AG09309 (cell line): ENCODE measurements at regions not wholly inside any gene's neighbourhood (a gene's known extent, or its start where the extent isn't known, plus 50 kb on each side); places are given as distances from the start of the nearest gene placed in this dataset.
"Not testable (repeated sequence)": the region's sequence is repeated elsewhere in the genome, so short reads cannot be mapped to it uniquely, and the experiment has no call there.

Source experiments
- DNase-seq: peaks from one replicate; pipeline ENCODE4 v3.0.0-alpha.2; 2010; ENCODE audit warnings: low read depth
- H3K4me3 ChIP-seq: 2 replicates; pipeline ENCODE4 v1.5.1; 2011; ENCODE audit warnings: mild to moderate bottlenecking, low read depth, low read length, moderate library complexity; ENCODE audit not compliant: control insufficient read depth
- CTCF ChIP-seq: IDR thresholded peaks from 2 replicates; pipeline ENCODE4 v1.5.1; 2011; ENCODE audit warnings: mild to moderate bottlenecking, low read depth, low read length, inconsistent platforms; ENCODE audit not compliant: insufficient read depth, control insufficient read depth; ENCODE audit errors: missing control alignments

- DNase-seq = no peak
- no peak overlapping the region for H3K4me3 ChIP-seq
- no peak for TF ChIP-seq CTCF
Measured at GRCh38 chr1:232316864-232317263, 313.1 kb downstream of the SIPA1L2 start.

GRCh38 chr1:232313876-232314275 is 316.1 kb downstream of the SIPA1L2 start:
- DNase-seq, H3K4me3 ChIP-seq: not testable (repeated sequence)

- TF ChIP-seq CTCF = no peak
- DNase-seq = no peak
- no peak overlapping the region for H3K4me3 ChIP-seq
Measured at GRCh38 chr1:232310541-232310940, 319.4 kb downstream of the SIPA1L2 start.

- DNase-seq = no peak
- no peak overlapping the region for H3K4me3 ChIP-seq
- TF ChIP-seq CTCF = no peak
Measured at GRCh38 chr1:232308616-232309015, 321.3 kb downstream of the SIPA1L2 start.

GRCh38 chr1:232307296-232308017 is 322.5 kb downstream of the SIPA1L2 start:
- no peak for TF ChIP-seq CTCF
- no peak for DNase-seq
- no peak overlapping the region for H3K4me3 ChIP-seq

- H3K4me3 ChIP-seq = no peak overlapping the region
- DNase-seq = no peak
- TF ChIP-seq CTCF = peak; percentile 39
Measured at GRCh38 chr1:232306269-232306961, 323.5 kb downstream of the SIPA1L2 start.

GRCh38 chr1:232305050-232305449 is 324.9 kb downstream of the SIPA1L2 start:
- TF ChIP-seq CTCF = no peak
- no peak overlapping the region for H3K4me3 ChIP-seq
- no peak for DNase-seq
